ENCODE measurements at regions not wholly inside any gene's neighbourhood (a gene's known extent, or its start where the extent isn't known, plus 50 kb on each side); places are given as distances from the start of the nearest gene placed in this dataset.

- H3K4me3 ChIP-seq (ENCODE audit: low read depth, low read length): no peak overlapping the region
- TF ChIP-seq CTCF (IDR thresholded peaks at IDR 0.05; ENCODE audit: low read depth, low read length): no peak
These were observed 106.4 kb upstream of the DPYD start for GRCh38 chr1:98027103-98027705.

GRCh38 chr1:98025858-98026257 lies 105.0 kb upstream of the DPYD start:
- H3K4me3 ChIP-seq (ENCODE audit: low read depth, low read length): no peak overlapping the region
- TF ChIP-seq CTCF (IDR thresholded peaks at IDR 0.05; ENCODE audit: low read depth, low read length): no peak

- no peak overlapping the region for H3K4me3 ChIP-seq (ENCODE audit: low read depth, low read length)
- no peak for TF ChIP-seq CTCF (IDR thresholded peaks at IDR 0.05; ENCODE audit: low read depth, low read length)
These were observed 100.3 kb upstream of the DPYD start for GRCh38 chr1:98021126-98021525.

- H3K4me3 ChIP-seq (ENCODE audit: low read depth, low read length): no peak overlapping the region
- no peak for TF ChIP-seq CTCF (IDR thresholded peaks at IDR 0.05; ENCODE audit: low read depth, low read length)
These were observed 98.9 kb upstream of the DPYD start for GRCh38 chr1:98019747-98020146.

GRCh38 chr1:98018074-98018473 lies 97.2 kb upstream of the DPYD start:
- no peak overlapping the region for H3K4me3 ChIP-seq (ENCODE audit: low read depth, low read length)
- TF ChIP-seq CTCF (IDR thresholded peaks at IDR 0.05; ENCODE audit: low read depth, low read length): no peak

GRCh38 chr1:98017184-98017583 lies 96.3 kb upstream of the DPYD start:
- TF ChIP-seq CTCF (IDR thresholded peaks at IDR 0.05; ENCODE audit: low read depth, low read length): no peak
- H3K4me3 ChIP-seq (ENCODE audit: low read depth, low read length): no peak overlapping the region

- no peak overlapping the region for H3K4me3 ChIP-seq (ENCODE audit: low read depth, low read length)
- no peak for TF ChIP-seq CTCF (IDR thresholded peaks at IDR 0.05; ENCODE audit: low read depth, low read length)
These were observed 87.5 kb upstream of the DPYD start for GRCh38 chr1:98008373-98008772.

All from WI38 (cell line).